ENCODE measurements at regions not wholly inside any gene's neighbourhood (a gene's known extent, or its start where the extent isn't known, plus 50 kb on each side); places are given as distances from the start of the nearest gene placed in this dataset.

GRCh38 chr5:65068410-65068809 is 299.7 kb downstream of the CWC27 start:
- DNase-seq, result no peak

GRCh38 chr5:65070026-65070425 is 301.3 kb downstream of the CWC27 start:
- DNase-seq, result no peak

- no peak for DNase-seq
Measured at GRCh38 chr5:65072850-65073249, 304.1 kb downstream of the CWC27 start.

GRCh38 chr5:65073250-65073661 is 304.5 kb downstream of the CWC27 start:
- no peak for DNase-seq

- no peak for DNase-seq
Measured at GRCh38 chr5:65075623-65076250, 307.0 kb downstream of the CWC27 start.

- DNase-seq, result peak; percentile 49
Measured at GRCh38 chr5:65076251-65076869, 307.6 kb downstream of the CWC27 start.

GRCh38 chr5:65077653-65078052 is 308.9 kb downstream of the CWC27 start:
- no peak for DNase-seq

GRCh38 chr5:65078331-65078730 is 309.6 kb downstream of the CWC27 start:
- DNase-seq, result no peak

- DNase-seq, result no peak
Measured at GRCh38 chr5:65081071-65081470, 312.3 kb downstream of the CWC27 start.

- no peak for DNase-seq
Measured at GRCh38 chr5:65084795-65085515, 316.2 kb downstream of the CWC27 start.

- DNase-seq, result no peak
Measured at GRCh38 chr5:65085516-65085850, 316.8 kb downstream of the CWC27 start.

- no peak for DNase-seq
Measured at GRCh38 chr5:65086234-65086890, 317.6 kb downstream of the CWC27 start.

GRCh38 chr5:65087154-65087553 is 318.4 kb downstream of the CWC27 start:
- DNase-seq, result no peak

GRCh38 chr5:65094279-65094678 is 325.5 kb downstream of the CWC27 start:
- no peak for DNase-seq

- DNase-seq, result no peak
Measured at GRCh38 chr5:65098393-65098792, 329.7 kb downstream of the CWC27 start.
